Heart right ventricle (tissue), 16 donors: ENCODE measurements at regions not wholly inside any gene's neighbourhood (a gene's known extent, or its start where the extent isn't known, plus 50 kb on each side); places are given as distances from the start of the nearest gene placed in this dataset.
"Not testable (repeated sequence)": the region's sequence is repeated elsewhere in the genome, so short reads cannot be mapped to it uniquely, and the experiment has no call there.

Experiments used
- ATAC-seq, 8 donors: fragments of 200-7000 bp; cut with Tn5 transposase; one replicate each; pipeline ENCODE4 v1.9.1; 2020; ENCODE audit warnings: mild to moderate bottlenecking in 8 of 8, moderate library complexity in 8 of 8, moderate number of reproducible peaks in 1 of 8
- DNase-seq, 2 donors: peaks; one replicate each; pipeline ENCODE4 v3.0.0-alpha.2; 2020
- H3K27ac ChIP-seq, 10 donors: fragments of 200-600 bp; sonication (generic) in 2 of 10; one replicate each; pipeline versions ENCODE4 v1.5.0 to v1.8.0; 2020 to 2022; ENCODE audit warnings: mild to moderate bottlenecking in 3 of 10
- H3K27me3 ChIP-seq, 7 donors: fragments of 200-600 bp; one replicate each; pipeline ENCODE4 v1.8.0; 2021 to 2022; ENCODE audit warnings: mild to moderate bottlenecking in 2 of 7
- H3K36me3 ChIP-seq, 9 donors: fragments of 200-600 bp; sonication (generic) in 1 of 9; one replicate each; pipeline versions ENCODE4 v1.5.0 to v1.8.0; 2020 to 2022; ENCODE audit warnings: mild to moderate bottlenecking in 2 of 9
- H3K4me1 ChIP-seq, 9 donors: fragments of 200-600 bp; sonication (generic) in 1 of 9; one replicate each; pipeline versions ENCODE4 v1.5.0 to v1.8.0; 2020 to 2022; ENCODE audit warnings: mild to moderate bottlenecking in 4 of 9
- H3K4me3 ChIP-seq, 10 donors: fragments of 200-600 bp; sonication (generic) in 2 of 10; one replicate each; pipeline versions ENCODE4 v1.5.0 to v1.8.0; 2020 to 2022; ENCODE audit warnings: mild to moderate bottlenecking in 7 of 10, moderate library complexity in 2 of 10
- H3K9me3 ChIP-seq, 11 donors: fragments of 200-600 bp in 10 of 11; sonication (generic) in 2 of 11; one replicate each; pipeline versions ENCODE4 v1.5.0 to v1.8.0; 2013 to 2022; ENCODE audit warnings: mild to moderate bottlenecking in 2 of 11, control low read depth in 1 of 11, moderate library complexity in 1 of 11
- WGBS, 2 donors: extraction: QIAGEN DNeasy Blood & Tissue Kit; methylation state at CpG; one replicate each; pipeline ENCODE4 v1.1.7; 2013; ENCODE audit warnings: inconsistent platforms in 1 of 2; 5-methylcytosine and 5-hydroxymethylcytosine counted together
- intact Hi-C, 10 donors: fragments of 100-400 bp; cut with DNase I; formaldehyde crosslinking; loops; one replicate each; pipeline versions ENCODE4 v1.11.1 to v1.14.2; 2022
- TF ChIP-seq, protein P1 (sequence below), 9 donors: fragments of 200-600 bp; sonication (generic) in 2 of 9; IDR thresholded peaks; one replicate each; pipeline versions ENCODE4 v1.5.0 to v1.8.0; 2021 to 2022; ENCODE audit warnings: antibody characterized with exemption in 9 of 9, mild to moderate bottlenecking in 5 of 9, moderate library complexity in 1 of 9
- donor health status: Arrhythmogenic right ventricular cardiomyopathy.
- donor health status: ischemic (EF 13 %, LVEDD 7.1; RV severe dilation, severe dysfunction).
- donor health status: healthy with polysubstance abuse.
- donor health status: DM: no; HTN: yes; CAD: no.
- donor health status: DM: no; HTN: no; CAD: no.
- donor health status: ischemic (EF 25% LVEDD 6.9; RV normal size, moderate dysfunction).
- donor health status: ischemic (EF 25% LVEDD 5.7; RV mildly dilated, moderate dysfunction).
- donor health status: healthy.
- donor health status: DM: yes; HTN: yes; CAD: no.
- donor health status: Ischemic cardiomyopathy.
- donor health status: ischemic (EF 35%, LVEDD 5.7; RV mildly dilated, moderate dysfunction).
- donor health status: nonischemic (EF 11% LVEDD 7.7; RV severe dilation, severe dysfunction).
- donor health status: DM: yes; HTN: yes; CAD: no.
- donor health status: PGD.
- donor health status: ischemic (EF 29% LVEDD 5.4; RV normal size, mild dysfunction).
- donor health status: nonischemic (EF 23%, LVEDD 6.1; RV moderate dilation, normal function).

DNA sequence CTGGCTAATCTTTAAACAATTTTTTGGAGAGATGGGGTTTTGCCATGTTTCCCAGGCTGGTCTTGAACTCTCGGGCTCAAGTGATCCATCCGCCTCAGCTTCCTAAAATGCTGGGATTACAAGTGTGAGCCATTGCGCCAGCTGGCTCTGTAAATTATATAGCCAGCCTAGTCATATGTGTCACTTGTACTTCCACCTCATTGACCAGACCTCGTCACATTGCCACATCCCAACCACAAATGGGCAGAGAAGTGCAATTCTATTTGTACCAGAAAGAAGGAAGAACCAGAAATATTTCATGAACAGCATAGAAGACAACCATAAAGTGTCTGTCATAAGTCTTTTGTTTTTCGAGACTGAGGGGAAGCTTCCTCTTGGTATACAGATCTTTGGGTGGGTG lies 71.2 kb upstream of the ADRA1D start:
- 87 to 88% methylated on average over 5 of the region's 5 CpGs for WGBS, 2 donors
- Histone ChIP-seq H3K27me3 (peaks cover 0 to 8% (median 0%) of the 10 kb centered on the region in 7 donors), H3K4me3 (no peak overlapping the region), H3K27ac (peak overlapping the region in 1 of 10 donors; percentile 31), H3K9me3 (peaks cover 0 to 6% (median 0%) of the 10 kb centered on the region in 11 donors), H3K4me1 (peaks cover 0 to 5% (median 0%) of the 10 kb centered on the region in 9 donors), H3K36me3 (no peaks in the 10 kb centered on the region)
- TF ChIP-seq, protein P1, sequence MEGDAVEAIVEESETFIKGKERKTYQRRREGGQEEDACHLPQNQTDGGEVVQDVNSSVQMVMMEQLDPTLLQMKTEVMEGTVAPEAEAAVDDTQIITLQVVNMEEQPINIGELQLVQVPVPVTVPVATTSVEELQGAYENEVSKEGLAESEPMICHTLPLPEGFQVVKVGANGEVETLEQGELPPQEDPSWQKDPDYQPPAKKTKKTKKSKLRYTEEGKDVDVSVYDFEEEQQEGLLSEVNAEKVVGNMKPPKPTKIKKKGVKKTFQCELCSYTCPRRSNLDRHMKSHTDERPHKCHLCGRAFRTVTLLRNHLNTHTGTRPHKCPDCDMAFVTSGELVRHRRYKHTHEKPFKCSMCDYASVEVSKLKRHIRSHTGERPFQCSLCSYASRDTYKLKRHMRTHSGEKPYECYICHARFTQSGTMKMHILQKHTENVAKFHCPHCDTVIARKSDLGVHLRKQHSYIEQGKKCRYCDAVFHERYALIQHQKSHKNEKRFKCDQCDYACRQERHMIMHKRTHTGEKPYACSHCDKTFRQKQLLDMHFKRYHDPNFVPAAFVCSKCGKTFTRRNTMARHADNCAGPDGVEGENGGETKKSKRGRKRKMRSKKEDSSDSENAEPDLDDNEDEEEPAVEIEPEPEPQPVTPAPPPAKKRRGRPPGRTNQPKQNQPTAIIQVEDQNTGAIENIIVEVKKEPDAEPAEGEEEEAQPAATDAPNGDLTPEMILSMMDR (IDR thresholded peaks at IDR 0.05) = no peak
- ATAC-seq = peak in 1 of 8 donors; percentile 14
- no peak for DNase-seq
- intact Hi-C loops = loop anchor here in 1 of 10 donors (10.0 kb wide), 1 partner anchor 65 kb away; no protein-coding TSS in a partner anchor

DNA sequence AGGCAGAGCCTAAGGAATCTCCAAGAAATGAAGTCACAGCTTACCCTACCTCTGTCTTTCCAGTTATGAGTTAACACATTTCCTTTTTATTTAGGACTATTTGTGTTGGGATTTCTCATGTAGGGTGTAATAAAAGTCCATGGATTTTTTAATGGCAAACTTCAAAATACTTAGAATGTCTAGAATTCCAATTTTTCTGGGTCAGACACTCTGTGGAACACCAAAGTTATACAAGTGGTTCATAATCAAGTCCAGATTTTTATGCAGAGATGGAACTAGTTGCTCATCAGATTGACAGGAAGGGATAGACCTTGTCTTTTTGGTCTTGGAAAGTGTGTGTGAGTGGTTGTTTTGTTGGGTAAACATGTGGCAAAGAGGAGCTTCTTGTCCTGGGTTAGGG lies 69.8 kb upstream of the ADRA1D start:
- Histone ChIP-seq H3K36me3 (no peaks in the 10 kb centered on the region), H3K27me3 (peaks cover 0 to 8% (median 0%) of the 10 kb centered on the region in 7 donors), H3K27ac (no peak overlapping the region), H3K9me3 (peaks cover 0 to 6% (median 0%) of the 10 kb centered on the region in 11 donors), H3K4me1 (no peaks in the 10 kb centered on the region), H3K4me3 (no peak overlapping the region)
- ATAC-seq = no peak
- TF ChIP-seq, protein P1 (IDR thresholded peaks at IDR 0.05) = no peak
- intact Hi-C loops = no loop called here
- DNase-seq = no peak

DNA sequence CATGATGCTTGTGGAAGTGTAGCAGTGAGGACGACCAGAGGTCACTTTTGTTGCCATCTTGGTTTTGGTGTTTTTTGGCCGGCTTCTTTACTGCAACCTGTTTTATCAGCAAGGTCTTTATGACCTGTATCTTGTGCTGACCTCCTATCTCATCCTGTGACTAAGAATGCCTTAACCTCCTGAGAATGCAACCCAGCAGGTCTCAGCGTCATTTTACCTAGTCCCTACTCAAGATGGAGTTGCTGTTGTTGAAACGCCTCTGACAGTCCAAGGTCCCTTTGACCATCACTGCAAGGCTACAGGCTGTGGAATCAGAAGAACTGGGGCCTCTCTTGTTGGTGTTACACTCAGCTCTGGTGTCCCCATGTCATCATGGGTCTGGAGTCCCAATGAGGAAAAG lies 61.5 kb upstream of the ADRA1D start:
- H3K27me3 ChIP-seq, H3K27ac ChIP-seq, intact Hi-C loops, ATAC-seq, DNase-seq, H3K4me3 ChIP-seq, H3K4me1 ChIP-seq, H3K36me3 ChIP-seq: not testable (repeated sequence)
- 82 to 92% methylated on average over 4 of the region's 4 CpGs for WGBS, 2 donors
- peaks cover 0 to 26% (median 6%) of the 10 kb centered on the region in 11 donors for H3K9me3 ChIP-seq

DNA sequence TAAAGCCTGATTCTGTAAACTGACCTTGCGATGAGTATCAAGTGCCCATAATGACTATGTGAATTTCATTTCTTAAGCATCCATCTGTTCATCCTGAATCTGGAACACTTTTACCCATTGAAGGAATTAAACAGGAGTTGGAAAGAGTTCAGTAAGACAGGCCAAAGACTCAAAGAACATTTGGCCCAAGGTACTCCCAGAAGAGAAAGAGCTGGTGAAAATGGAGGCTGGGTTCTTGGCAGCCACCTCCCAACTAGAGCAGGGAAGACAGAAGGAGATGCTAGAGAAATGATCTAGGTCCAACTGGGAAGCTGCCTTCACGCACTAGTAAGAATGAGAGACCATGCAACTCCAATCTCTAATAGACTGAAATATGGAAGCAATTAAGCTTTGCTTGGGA lies 57.1 kb upstream of the ADRA1D start:
- intact Hi-C loops = no loop called here
- H3K4me1 ChIP-seq = no peaks in the 10 kb centered on the region
- no peak for ATAC-seq
- peaks cover 0 to 7% (median 2%) of the 10 kb centered on the region in 11 donors for H3K9me3 ChIP-seq
- WGBS, 2 donors = 90% methylated on average over 2 of the region's 2 CpGs
- H3K4me3 ChIP-seq = no peak overlapping the region
- no peak for DNase-seq
- TF ChIP-seq, protein P1 (IDR thresholded peaks at IDR 0.05) = no peak
- no peaks in the 10 kb centered on the region for H3K27me3 ChIP-seq
- no peak overlapping the region for H3K27ac ChIP-seq
- H3K36me3 ChIP-seq = no peaks in the 10 kb centered on the region

DNA sequence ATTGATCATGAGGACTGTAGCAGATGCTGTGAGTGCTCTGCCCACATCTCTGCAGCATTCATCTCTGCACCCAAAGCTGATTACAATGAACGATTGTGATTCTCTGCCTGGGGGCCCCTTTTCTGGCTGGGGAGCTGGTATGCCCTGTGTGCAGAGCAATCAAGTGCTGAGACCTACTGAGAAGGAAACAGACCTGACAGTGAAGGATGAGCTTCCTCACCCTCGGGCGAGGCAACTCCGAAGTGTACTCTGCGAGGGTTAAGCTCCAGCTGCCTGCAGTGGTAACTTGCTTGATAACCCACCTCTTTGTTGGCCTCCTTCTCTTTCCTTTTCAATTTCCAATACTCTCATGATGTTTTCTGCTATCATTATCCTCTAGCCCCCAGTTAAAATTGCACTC lies 56.0 kb upstream of the ADRA1D start:
- H3K27ac ChIP-seq = no peak overlapping the region
- TF ChIP-seq, protein P1 (IDR thresholded peaks at IDR 0.05) = no peak
- intact Hi-C loops = no loop called here
- H3K9me3 ChIP-seq = no peaks in the 10 kb centered on the region
- no peaks in the 10 kb centered on the region for H3K27me3 ChIP-seq
- 82 to 84% methylated on average over 5 of the region's 5 CpGs for WGBS, 2 donors
- H3K36me3 ChIP-seq = no peaks in the 10 kb centered on the region
- ATAC-seq (no peak), DNase-seq (no peak)
- H3K4me1 ChIP-seq = peaks cover 0 to 3% (median 0%) of the 10 kb centered on the region in 9 donors
- no peak overlapping the region for H3K4me3 ChIP-seq
